ENCODE measurements at regions not wholly inside any gene's neighbourhood (a gene's known extent, or its start where the extent isn't known, plus 50 kb on each side); places are given as distances from the start of the nearest gene placed in this dataset.

DNA sequence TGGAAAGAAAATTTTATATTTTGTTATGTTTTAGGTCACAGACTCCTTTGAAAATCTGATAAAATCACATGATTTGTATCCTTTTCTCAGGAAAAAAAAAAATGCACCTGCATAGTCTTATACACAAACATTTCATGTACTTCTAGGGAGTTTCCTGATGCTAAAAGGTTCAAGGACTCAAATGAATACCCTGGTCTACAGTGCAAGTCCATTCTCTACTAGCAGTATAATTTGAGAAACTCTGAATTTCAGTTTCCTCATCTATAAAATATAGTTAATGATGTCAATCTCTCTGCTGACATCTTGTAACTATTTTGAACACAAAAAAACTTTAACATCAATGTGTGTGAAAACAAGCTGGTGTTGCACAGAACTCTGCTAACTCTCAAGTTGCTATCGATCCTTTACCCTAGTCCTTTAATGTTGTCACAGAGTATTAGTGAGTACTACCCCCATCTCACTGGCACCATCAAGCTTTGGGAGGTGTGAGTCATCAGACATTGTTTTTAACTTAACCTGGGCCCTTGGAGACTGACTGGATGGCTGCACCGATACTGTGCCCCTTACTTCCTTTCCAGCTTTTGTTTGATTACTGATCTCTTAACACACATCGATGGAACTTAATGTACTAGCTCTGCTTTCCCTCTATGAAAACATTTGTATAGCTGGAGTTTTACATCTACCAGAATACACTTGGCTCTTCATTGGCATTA lies 251.9 kb upstream of the SOX5 start:
- TF ChIP-seq EZH2 (IDR thresholded peaks at IDR 0.05) (no peak), EZH2phosphoT487 (IDR thresholded peaks at IDR 0.05) (no peak)
- TF ChIP-seq, protein P1, sequence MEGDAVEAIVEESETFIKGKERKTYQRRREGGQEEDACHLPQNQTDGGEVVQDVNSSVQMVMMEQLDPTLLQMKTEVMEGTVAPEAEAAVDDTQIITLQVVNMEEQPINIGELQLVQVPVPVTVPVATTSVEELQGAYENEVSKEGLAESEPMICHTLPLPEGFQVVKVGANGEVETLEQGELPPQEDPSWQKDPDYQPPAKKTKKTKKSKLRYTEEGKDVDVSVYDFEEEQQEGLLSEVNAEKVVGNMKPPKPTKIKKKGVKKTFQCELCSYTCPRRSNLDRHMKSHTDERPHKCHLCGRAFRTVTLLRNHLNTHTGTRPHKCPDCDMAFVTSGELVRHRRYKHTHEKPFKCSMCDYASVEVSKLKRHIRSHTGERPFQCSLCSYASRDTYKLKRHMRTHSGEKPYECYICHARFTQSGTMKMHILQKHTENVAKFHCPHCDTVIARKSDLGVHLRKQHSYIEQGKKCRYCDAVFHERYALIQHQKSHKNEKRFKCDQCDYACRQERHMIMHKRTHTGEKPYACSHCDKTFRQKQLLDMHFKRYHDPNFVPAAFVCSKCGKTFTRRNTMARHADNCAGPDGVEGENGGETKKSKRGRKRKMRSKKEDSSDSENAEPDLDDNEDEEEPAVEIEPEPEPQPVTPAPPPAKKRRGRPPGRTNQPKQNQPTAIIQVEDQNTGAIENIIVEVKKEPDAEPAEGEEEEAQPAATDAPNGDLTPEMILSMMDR (IDR thresholded peaks at IDR 0.05) = no peak
- no peak for DNase-seq (ENCODE audit: low spot score)
- Histone ChIP-seq H3K79me2 (ENCODE audit: low read depth) (no peaks in the 10 kb centered on the region), H3K4me2 (no peak overlapping the region), H3K9me3 (ENCODE audit: low read depth) (no peaks in the 10 kb centered on the region), H3K4me3 (no peak overlapping the region), H4K20me1 (ENCODE audit: low read depth) (no peaks in the 10 kb centered on the region), H3K4me1 (peaks cover 13% of the 10 kb centered on the region), H2AFZ (replicated peaks) (no peak overlapping the region), H3K9ac (no peak overlapping the region), H3F3A (ENCODE audit: low read depth) (no peaks in the 10 kb centered on the region), H3K27ac (no peak overlapping the region), H3K36me3 (no peaks in the 10 kb centered on the region), H3K27me3 (no peaks in the 10 kb centered on the region)
- Mint-ChIP-seq H3K36me3 (peaks cover 12% of the 10 kb centered on the region), H3K4me3 (no peak overlapping the region), H3K4me1 (peaks cover 19% of the 10 kb centered on the region), H3K27ac (no peak overlapping the region), H3K9me3 (peaks cover 11% of the 10 kb centered on the region), H3K27me3 (ENCODE audit: insufficient read depth, low read depth) (no peaks in the 10 kb centered on the region)

DNA sequence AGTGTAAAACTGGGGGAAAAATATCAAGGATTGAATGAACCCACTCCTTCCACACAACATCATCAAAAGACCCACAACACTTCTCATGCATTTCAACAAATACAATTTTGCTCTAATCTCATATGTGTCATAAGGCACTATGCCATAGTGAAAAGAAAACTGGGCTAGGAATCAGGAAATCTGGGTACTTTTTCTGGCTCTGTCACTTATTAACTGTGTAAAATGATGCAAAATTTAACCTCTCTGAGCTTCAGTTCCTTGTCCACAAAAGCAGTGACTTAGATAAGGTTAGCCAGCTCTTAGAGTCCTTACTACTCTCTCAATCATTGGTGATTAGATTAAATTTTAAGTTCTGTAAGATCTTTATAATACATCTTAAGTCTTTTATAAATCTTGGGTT lies 250.5 kb upstream of the SOX5 start:
- H3K27ac Mint-ChIP-seq = no peak overlapping the region
- peaks cover 11% of the 10 kb centered on the region for H3K9me3 Mint-ChIP-seq
- peaks cover 19% of the 10 kb centered on the region for H3K4me1 Mint-ChIP-seq

DNA sequence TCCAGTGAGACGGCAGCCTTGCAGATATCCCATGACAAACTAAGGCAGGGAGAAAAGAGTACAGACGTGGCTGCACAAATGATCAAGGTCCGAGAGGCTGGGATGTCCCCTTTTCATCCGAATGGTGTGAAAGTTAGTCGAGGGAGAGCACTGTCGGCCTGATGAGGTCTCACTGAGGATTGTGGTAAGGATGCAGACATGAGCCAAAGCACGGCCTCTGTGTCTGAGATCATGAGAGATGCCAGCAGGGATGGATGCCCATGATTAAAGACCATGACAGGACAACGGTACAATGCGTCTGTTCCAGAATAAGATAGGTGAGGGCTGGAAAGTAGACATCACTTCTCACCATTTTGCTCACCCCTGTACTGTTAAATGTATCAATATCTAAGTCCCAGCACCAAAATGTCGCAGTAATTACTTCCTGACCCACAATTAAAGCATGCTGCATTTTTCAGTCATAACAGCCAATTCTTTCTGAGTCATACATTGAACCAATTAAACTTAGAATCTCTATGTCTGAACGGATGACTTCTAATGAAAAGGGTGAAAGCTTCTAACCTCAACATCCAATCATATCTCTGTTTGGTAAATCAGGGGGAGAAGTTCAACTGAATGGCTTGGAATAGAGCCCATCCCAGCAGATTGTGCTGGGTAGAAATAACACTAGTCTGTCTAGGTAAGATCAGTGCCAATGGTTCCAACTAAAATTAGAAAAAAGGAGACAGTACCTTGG lies 249.6 kb upstream of the SOX5 start:
- Histone ChIP-seq H3K4me3 (no peak overlapping the region), H3K4me2 (no peak overlapping the region), H2AFZ (replicated peaks) (no peak overlapping the region)

More for the DNA sequence above, 250.5 kb upstream of the SOX5 start:
- Histone ChIP-seq H2AFZ (replicated peaks) (no peak overlapping the region), H3K4me3 (no peak overlapping the region), H3K27ac (no peak overlapping the region), H3K27me3 (no peaks in the 10 kb centered on the region), H3K4me1 (peaks cover 13% of the 10 kb centered on the region), H3F3A (ENCODE audit: low read depth) (no peaks in the 10 kb centered on the region), H3K9ac (no peak overlapping the region), H3K9me3 (ENCODE audit: low read depth) (no peaks in the 10 kb centered on the region), H3K4me2 (no peak overlapping the region), H3K36me3 (no peaks in the 10 kb centered on the region), H4K20me1 (ENCODE audit: low read depth) (no peaks in the 10 kb centered on the region), H3K79me2 (ENCODE audit: low read depth) (no peaks in the 10 kb centered on the region)
- H3K4me3 Mint-ChIP-seq = no peak overlapping the region
- no peaks in the 10 kb centered on the region for H3K27me3 Mint-ChIP-seq (ENCODE audit: insufficient read depth, low read depth)
- H3K36me3 Mint-ChIP-seq = peaks cover 14% of the 10 kb centered on the region
- DNase-seq (ENCODE audit: low spot score) = no peak
- TF ChIP-seq, protein P1 (IDR thresholded peaks at IDR 0.05) = no peak
- TF ChIP-seq EZH2 (IDR thresholded peaks at IDR 0.05) = no peak
- TF ChIP-seq EZH2phosphoT487 (IDR thresholded peaks at IDR 0.05) = no peak

More for the DNA sequence above, 249.6 kb upstream of the SOX5 start:
- no peaks in the 10 kb centered on the region for H3K79me2 ChIP-seq (ENCODE audit: low read depth)
- H3K9ac ChIP-seq = no peak overlapping the region
- H4K20me1 ChIP-seq (ENCODE audit: low read depth) = no peaks in the 10 kb centered on the region
- no peak overlapping the region for H3K27ac ChIP-seq
- H3K9me3 ChIP-seq (ENCODE audit: low read depth) = no peaks in the 10 kb centered on the region
- H3F3A ChIP-seq (ENCODE audit: low read depth) = no peaks in the 10 kb centered on the region
- Mint-ChIP-seq H3K27ac (no peak overlapping the region), H3K36me3 (peaks cover 8% of the 10 kb centered on the region), H3K27me3 (ENCODE audit: insufficient read depth, low read depth) (no peaks in the 10 kb centered on the region), H3K4me1 (peaks cover 19% of the 10 kb centered on the region), H3K4me3 (no peak overlapping the region), H3K9me3 (peaks cover 7% of the 10 kb centered on the region)
- DNase-seq (ENCODE audit: low spot score) = no peak
- peaks cover 13% of the 10 kb centered on the region for H3K4me1 ChIP-seq
- no peaks in the 10 kb centered on the region for H3K36me3 ChIP-seq
- no peaks in the 10 kb centered on the region for H3K27me3 ChIP-seq
- TF ChIP-seq, protein P1 (IDR thresholded peaks at IDR 0.05) = no peak
- TF ChIP-seq EZH2phosphoT487 (IDR thresholded peaks at IDR 0.05) (no peak), EZH2 (IDR thresholded peaks at IDR 0.05) (no peak)

Measured in neural progenitor cell (in vitro differentiated cells).